Adrenal gland (tissue), 5 donors: ENCODE measurements at regions not wholly inside any gene's neighbourhood (a gene's known extent, or its start where the extent isn't known, plus 50 kb on each side); places are given as distances from the start of the nearest gene placed in this dataset.

ENCODE experiments used
- POLR2A ChIP-seq, 2 donors: fragments of 450-650 bp; IDR thresholded peaks; one replicate each; pipeline ENCODE4 v1.6.1; 2017; ENCODE audit warnings: antibody characterized with exemption in 2 of 2, mild to moderate bottlenecking in 2 of 2, moderate library complexity in 1 of 2
- TF ChIP-seq, protein P1 (sequence below), 6 experiments: fragments of 450-650 bp in 4 of 6; fragments of 200-600 bp in 2 of 6; sonication (generic) in 1 of 6; IDR thresholded peaks; 1 replicate in 5 of 6; 2 replicates in 1 of 6; pipeline versions ENCODE4 v1.5.1 to v1.8.0; 2016 to 2021; ENCODE audit warnings: antibody characterized with exemption in 6 of 6, mild to moderate bottlenecking in 2 of 6, moderate library complexity in 1 of 6
- donor health status: DM: no; HTN: no; CAD: no.

DNA sequence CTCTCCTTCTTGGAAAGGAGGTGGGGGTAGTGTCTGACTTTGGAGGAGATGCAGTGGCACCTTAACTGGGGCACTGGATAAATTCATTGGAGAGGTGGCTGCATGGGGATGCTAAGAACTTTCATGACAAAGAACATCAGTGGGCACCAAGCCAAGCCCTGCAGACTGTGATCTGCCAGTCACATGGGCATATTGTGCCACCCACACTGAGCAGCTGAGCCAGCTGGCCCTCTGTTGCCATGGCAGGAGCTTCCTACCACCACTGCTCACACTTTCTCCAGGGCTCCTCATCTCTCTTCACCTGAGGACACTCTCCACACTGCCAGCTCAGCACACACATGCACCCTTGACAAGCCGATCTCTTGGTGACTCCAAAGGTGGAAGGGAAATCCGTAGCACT, 715.6 kb downstream of the QKI start:
- TF ChIP-seq, protein P1, sequence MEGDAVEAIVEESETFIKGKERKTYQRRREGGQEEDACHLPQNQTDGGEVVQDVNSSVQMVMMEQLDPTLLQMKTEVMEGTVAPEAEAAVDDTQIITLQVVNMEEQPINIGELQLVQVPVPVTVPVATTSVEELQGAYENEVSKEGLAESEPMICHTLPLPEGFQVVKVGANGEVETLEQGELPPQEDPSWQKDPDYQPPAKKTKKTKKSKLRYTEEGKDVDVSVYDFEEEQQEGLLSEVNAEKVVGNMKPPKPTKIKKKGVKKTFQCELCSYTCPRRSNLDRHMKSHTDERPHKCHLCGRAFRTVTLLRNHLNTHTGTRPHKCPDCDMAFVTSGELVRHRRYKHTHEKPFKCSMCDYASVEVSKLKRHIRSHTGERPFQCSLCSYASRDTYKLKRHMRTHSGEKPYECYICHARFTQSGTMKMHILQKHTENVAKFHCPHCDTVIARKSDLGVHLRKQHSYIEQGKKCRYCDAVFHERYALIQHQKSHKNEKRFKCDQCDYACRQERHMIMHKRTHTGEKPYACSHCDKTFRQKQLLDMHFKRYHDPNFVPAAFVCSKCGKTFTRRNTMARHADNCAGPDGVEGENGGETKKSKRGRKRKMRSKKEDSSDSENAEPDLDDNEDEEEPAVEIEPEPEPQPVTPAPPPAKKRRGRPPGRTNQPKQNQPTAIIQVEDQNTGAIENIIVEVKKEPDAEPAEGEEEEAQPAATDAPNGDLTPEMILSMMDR (IDR thresholded peaks at IDR 0.05): no peak
- TF ChIP-seq POLR2A (IDR thresholded peaks at IDR 0.05): no peak
